ENCODE measurements at regions not wholly inside any gene's neighbourhood (a gene's known extent, or its start where the extent isn't known, plus 50 kb on each side); places are given as distances from the start of the nearest gene placed in this dataset.

DNA sequence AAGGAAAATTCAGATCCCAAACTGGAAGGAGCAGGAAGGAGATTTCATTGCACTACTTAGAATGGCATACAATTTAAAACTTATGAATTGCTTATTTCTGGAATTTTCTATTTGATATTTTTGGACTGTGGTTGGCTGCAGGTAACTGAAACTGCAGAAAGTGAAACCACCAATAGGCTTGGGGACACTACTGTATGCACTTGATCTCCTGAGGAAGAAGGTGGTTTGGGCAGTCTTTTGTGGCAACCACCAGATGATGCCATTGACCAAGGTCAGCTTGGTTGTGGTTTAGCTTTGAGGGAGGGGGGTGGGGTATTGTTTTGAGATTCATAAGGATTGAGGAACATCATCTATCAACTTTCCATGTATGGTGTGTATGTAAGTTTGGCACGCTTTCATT lies 209.5 kb upstream of the STXBP6 start:
- TF ChIP-seq, protein P1, sequence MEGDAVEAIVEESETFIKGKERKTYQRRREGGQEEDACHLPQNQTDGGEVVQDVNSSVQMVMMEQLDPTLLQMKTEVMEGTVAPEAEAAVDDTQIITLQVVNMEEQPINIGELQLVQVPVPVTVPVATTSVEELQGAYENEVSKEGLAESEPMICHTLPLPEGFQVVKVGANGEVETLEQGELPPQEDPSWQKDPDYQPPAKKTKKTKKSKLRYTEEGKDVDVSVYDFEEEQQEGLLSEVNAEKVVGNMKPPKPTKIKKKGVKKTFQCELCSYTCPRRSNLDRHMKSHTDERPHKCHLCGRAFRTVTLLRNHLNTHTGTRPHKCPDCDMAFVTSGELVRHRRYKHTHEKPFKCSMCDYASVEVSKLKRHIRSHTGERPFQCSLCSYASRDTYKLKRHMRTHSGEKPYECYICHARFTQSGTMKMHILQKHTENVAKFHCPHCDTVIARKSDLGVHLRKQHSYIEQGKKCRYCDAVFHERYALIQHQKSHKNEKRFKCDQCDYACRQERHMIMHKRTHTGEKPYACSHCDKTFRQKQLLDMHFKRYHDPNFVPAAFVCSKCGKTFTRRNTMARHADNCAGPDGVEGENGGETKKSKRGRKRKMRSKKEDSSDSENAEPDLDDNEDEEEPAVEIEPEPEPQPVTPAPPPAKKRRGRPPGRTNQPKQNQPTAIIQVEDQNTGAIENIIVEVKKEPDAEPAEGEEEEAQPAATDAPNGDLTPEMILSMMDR (IDR thresholded peaks at IDR 0.05): no peak
- TF ChIP-seq POLR2AphosphoS5 (IDR thresholded peaks at IDR 0.05) (no peak), POLR2A (IDR thresholded peaks at IDR 0.05; ENCODE audit: low read depth) (no peak), EP300 (IDR thresholded peaks at IDR 0.05) (no peak)

Data from esophagus muscularis mucosa (tissue), 4 donors.